RWPE1 (cell line): ENCODE measurements at regions not wholly inside any gene's neighbourhood (a gene's known extent, or its start where the extent isn't known, plus 50 kb on each side); places are given as distances from the start of the nearest gene placed in this dataset.

Experiments
- CTCF ChIA-PET: fragments of 350-600 bp; sonication (Branson Sonifier 250); formaldehyde crosslinking; extraction: SDS; loops from one replicate; lab custom pipeline; 2021; lab: Yijun Ruan, JAX
- POLR2A ChIA-PET: fragments of 400-600 bp; formaldehyde crosslinking; extraction: SDS; loops from one replicate; lab custom pipeline; 2020; ENCODE audit warnings: antibody characterized with exemption; ENCODE audit not compliant: low non-redundant PET; lab: Yijun Ruan, JAX
- DNase-seq: peaks from one replicate; pipeline ENCODE4 v3.0.0; 2012; ENCODE audit warnings: low spot score
- H3K27ac ChIP-seq: fragments of 450-650 bp; 2 replicates; pipeline ENCODE4 v1.5.1; 2017
- CTCF ChIP-seq: fragments of 450-650 bp; conservative IDR thresholded peaks from 2 replicates; pipeline ENCODE4 v1.5.1; 2017; ENCODE audit warnings: low read depth, mild to moderate bottlenecking

GRCh38 chr15:62770111-62770660 is 272.4 kb upstream of the TPM1 start:
- TF ChIP-seq CTCF = no peak
- CTCF ChIA-PET = interaction anchor here (1.0 kb wide), 2 partner anchors 27 to 278 kb away, joined by 3 to 4 read pairs; no protein-coding TSS in a partner anchor
- peak overlapping the region; percentile 66 for H3K27ac ChIP-seq
- peak; percentile 2 for DNase-seq
- POLR2A ChIA-PET = no interaction called here

- POLR2A ChIA-PET = no interaction called here
- no peak for TF ChIP-seq CTCF
- CTCF ChIA-PET = interaction anchor here (0.6 to 1.0 kb wide), 4 partner anchors 11 to 278 kb away, joined by 3 to 4 read pairs (median 3); no protein-coding TSS in a partner anchor
- H3K27ac ChIP-seq = peak overlapping the region; percentile 43; the same call in 1 of the 2 replicates
- DNase-seq = peak; percentile 74
Measured at GRCh38 chr15:62770752-62771151, 271.8 kb upstream of the TPM1 start.

GRCh38 chr15:62771234-62771633 is 271.3 kb upstream of the TPM1 start:
- H3K27ac ChIP-seq = peak overlapping the region; percentile 43; the same call in 1 of the 2 replicates
- DNase-seq = no peak
- POLR2A ChIA-PET = no interaction called here
- CTCF ChIA-PET = interaction anchor here (0.6 to 1.0 kb wide), 3 partner anchors 11 to 277 kb away, joined by 3 read pairs; no protein-coding TSS in a partner anchor
- TF ChIP-seq CTCF = no peak

- CTCF ChIA-PET = interaction anchor here (1.0 kb wide), 1 partner anchor 274 kb away, joined by 3 read pairs; no protein-coding TSS in a partner anchor
- DNase-seq = no peak
- no peak for TF ChIP-seq CTCF
- no peak overlapping the region for H3K27ac ChIP-seq
- POLR2A ChIA-PET = no interaction called here
Measured at GRCh38 chr15:62773369-62774165, 269.0 kb upstream of the TPM1 start.

- CTCF ChIA-PET = no interaction called here
- TF ChIP-seq CTCF = no peak
- DNase-seq = no peak
- POLR2A ChIA-PET = no interaction called here
- no peak overlapping the region for H3K27ac ChIP-seq
Measured at GRCh38 chr15:62775932-62776331, 266.6 kb upstream of the TPM1 start.

- TF ChIP-seq CTCF = no peak
- CTCF ChIA-PET = interaction anchor here (0.5 to 1.0 kb wide), 2 partner anchors 26 to 298 kb away, joined by 4 read pairs; no protein-coding TSS in a partner anchor
- DNase-seq = no peak
- POLR2A ChIA-PET = no interaction called here
- no peak overlapping the region for H3K27ac ChIP-seq
Measured at GRCh38 chr15:62777671-62778070, 264.9 kb upstream of the TPM1 start.
